Gastrocnemius medialis (tissue), 4 donors: ENCODE measurements at regions not wholly inside any gene's neighbourhood (a gene's known extent, or its start where the extent isn't known, plus 50 kb on each side); places are given as distances from the start of the nearest gene placed in this dataset.
"Not testable (repeated sequence)": the region's sequence is repeated elsewhere in the genome, so short reads cannot be mapped to it uniquely, and the experiment has no call there.

Source experiments
- CTCF ChIP-seq, 5 experiments: fragments of 450-650 bp in 3 of 5; fragments of 200-600 bp in 2 of 5; sonication (generic) in 2 of 5; IDR thresholded peaks in 4 of 5; conservative IDR thresholded peaks in 1 of 5; 1 replicate in 4 of 5; 2 replicates in 1 of 5; pipeline ENCODE4 v1.5.1; 2016 to 2019; ENCODE audit warnings: antibody characterized with exemption in 5 of 5, mild to moderate bottlenecking in 3 of 5, moderate library complexity in 3 of 5
- POLR2A ChIP-seq, 2 donors: fragments of 450-650 bp; IDR thresholded peaks; one replicate each; pipeline ENCODE4 v1.6.1; 2017; ENCODE audit warnings: antibody characterized with exemption in 2 of 2, mild to moderate bottlenecking in 2 of 2, moderate library complexity in 2 of 2

GRCh38 chr7:148519386-148519785 is 71.2 kb upstream of the C7orf33 start:
- not testable (repeated sequence) for TF ChIP-seq CTCF (IDR thresholded peaks at IDR 0.05 in 4 of 5, conservative IDR thresholded peaks at IDR 0.05 in 1 of 5); POLR2A (IDR thresholded peaks at IDR 0.05)
